Ishikawa (cell line): ENCODE measurements at regions not wholly inside any gene's neighbourhood (a gene's known extent, or its start where the extent isn't known, plus 50 kb on each side); places are given as distances from the start of the nearest gene placed in this dataset.

Experiments
- CEBPB ChIP-seq: IDR thresholded peaks from 2 replicates; pipeline ENCODE4 v1.6.1; 2012
- CREB1 ChIP-seq: IDR thresholded peaks from 2 replicates; pipeline ENCODE4 v1.6.1; 2012; ENCODE audit warnings: low read depth
- EGR1 ChIP-seq: IDR thresholded peaks from 2 replicates; pipeline ENCODE4 v1.6.1; 2012
- EP300 ChIP-seq: IDR thresholded peaks from 2 replicates; pipeline ENCODE4 v1.6.1; 2012; ENCODE audit warnings: borderline replicate concordance
- FOXM1 ChIP-seq: IDR thresholded peaks from 2 replicates; pipeline ENCODE4 v1.6.1; 2012; ENCODE audit warnings: low read depth, borderline replicate concordance
- MAX ChIP-seq: IDR thresholded peaks from 2 replicates; pipeline ENCODE4 v1.6.1; 2012
- NFIC ChIP-seq: IDR thresholded peaks from 2 replicates; pipeline ENCODE4 v1.6.1; 2012
- RAD21 ChIP-seq: IDR thresholded peaks from 2 replicates; pipeline ENCODE4 v1.6.1; 2012; ENCODE audit warnings: low read depth
- REST ChIP-seq: IDR thresholded peaks from 2 replicates; pipeline ENCODE4 v1.6.1; 2012; ENCODE audit warnings: low read depth, mild to moderate bottlenecking
- TAF1 ChIP-seq: IDR thresholded peaks from 2 replicates; pipeline ENCODE4 v1.6.1; 2012; ENCODE audit warnings: low read depth, mild to moderate bottlenecking
- TCF12 ChIP-seq: IDR thresholded peaks from 2 replicates; pipeline ENCODE4 v1.6.1; 2012; ENCODE audit warnings: low read depth
- TEAD4 ChIP-seq: IDR thresholded peaks from 2 replicates; pipeline ENCODE4 v1.6.1; 2012
- USF1 ChIP-seq: IDR thresholded peaks from 2 replicates; pipeline ENCODE4 v1.6.1; 2012
- YY1 ChIP-seq: IDR thresholded peaks from 2 replicates; pipeline ENCODE4 v1.6.1; 2012; ENCODE audit warnings: low read depth
- ZBTB7A ChIP-seq: IDR thresholded peaks from 2 replicates; pipeline ENCODE4 v1.6.1; 2012; ENCODE audit warnings: low read depth

- TF ChIP-seq MAX = no peak
- no peak for TF ChIP-seq TEAD4
- no peak for TF ChIP-seq EP300
- TF ChIP-seq NFIC = no peak
Measured at GRCh38 chr22:48677621-48678020, 1150.1 kb downstream of the BRD1 start.

GRCh38 chr22:48677168-48677520, 1150.5 kb downstream of the BRD1 start:
- no peak for TF ChIP-seq ZBTB7A
- no peak for TF ChIP-seq MAX
- no peak for TF ChIP-seq TEAD4
- no peak for TF ChIP-seq CREB1
- no peak for TF ChIP-seq TCF12
- no peak for TF ChIP-seq CEBPB
- TF ChIP-seq EGR1 = no peak
- TF ChIP-seq FOXM1 = no peak
- no peak for TF ChIP-seq USF1
- TF ChIP-seq YY1 = no peak
- TF ChIP-seq RAD21 = no peak
- no peak for TF ChIP-seq TAF1
- TF ChIP-seq REST = no peak
- TF ChIP-seq NFIC = no peak
- no peak for TF ChIP-seq EP300

GRCh38 chr22:48676266-48677167, 1151.2 kb downstream of the BRD1 start:
- TF ChIP-seq EP300 = no peak
- no peak for TF ChIP-seq RAD21
- TF ChIP-seq USF1 = no peak
- no peak for TF ChIP-seq CEBPB
- TF ChIP-seq MAX = no peak
- TF ChIP-seq ZBTB7A = no peak
- no peak for TF ChIP-seq CREB1
- TF ChIP-seq REST = no peak
- no peak for TF ChIP-seq NFIC
- no peak for TF ChIP-seq FOXM1
- TF ChIP-seq TCF12 = no peak
- no peak for TF ChIP-seq TEAD4
- no peak for TF ChIP-seq TAF1
- TF ChIP-seq EGR1 = no peak
- no peak for TF ChIP-seq YY1

- TF ChIP-seq CREB1 = no peak
- TF ChIP-seq YY1 = no peak
- TF ChIP-seq EP300 = no peak
- TF ChIP-seq CEBPB = no peak
- TF ChIP-seq TAF1 = no peak
- no peak for TF ChIP-seq TCF12
- TF ChIP-seq NFIC = no peak
- TF ChIP-seq RAD21 = no peak
- TF ChIP-seq TEAD4 = no peak
- TF ChIP-seq ZBTB7A = no peak
- TF ChIP-seq USF1 = no peak
- no peak for TF ChIP-seq FOXM1
- no peak for TF ChIP-seq EGR1
- no peak for TF ChIP-seq MAX
- no peak for TF ChIP-seq REST
Measured at GRCh38 chr22:48675830-48676145, 1151.9 kb downstream of the BRD1 start.
